SK-N-MC (cell line): ENCODE measurements at regions not wholly inside any gene's neighbourhood (a gene's known extent, or its start where the extent isn't known, plus 50 kb on each side); places are given as distances from the start of the nearest gene placed in this dataset.

ENCODE experiments used
- EZH2 ChIP-seq: fragments of 200-600 bp; sonication (generic); IDR thresholded peaks from one replicate; pipeline ENCODE4 v1.6.1; 2017; ENCODE audit warnings: antibody characterized with exemption
- FOXP2 ChIP-seq: optimal IDR thresholded peaks from 2 replicates; pipeline ENCODE3; 2011; ENCODE audit warnings: mild to moderate bottlenecking, moderate library complexity; ENCODE audit not compliant: insufficient read depth; ENCODE audit errors: extremely low read length, control extremely low read depth
- POLR2AphosphoS5 ChIP-seq: IDR thresholded peaks from 2 replicates; pipeline ENCODE4 v1.6.1; 2012; ENCODE audit warnings: mild to moderate bottlenecking, low read depth, low read length, borderline replicate concordance

DNA sequence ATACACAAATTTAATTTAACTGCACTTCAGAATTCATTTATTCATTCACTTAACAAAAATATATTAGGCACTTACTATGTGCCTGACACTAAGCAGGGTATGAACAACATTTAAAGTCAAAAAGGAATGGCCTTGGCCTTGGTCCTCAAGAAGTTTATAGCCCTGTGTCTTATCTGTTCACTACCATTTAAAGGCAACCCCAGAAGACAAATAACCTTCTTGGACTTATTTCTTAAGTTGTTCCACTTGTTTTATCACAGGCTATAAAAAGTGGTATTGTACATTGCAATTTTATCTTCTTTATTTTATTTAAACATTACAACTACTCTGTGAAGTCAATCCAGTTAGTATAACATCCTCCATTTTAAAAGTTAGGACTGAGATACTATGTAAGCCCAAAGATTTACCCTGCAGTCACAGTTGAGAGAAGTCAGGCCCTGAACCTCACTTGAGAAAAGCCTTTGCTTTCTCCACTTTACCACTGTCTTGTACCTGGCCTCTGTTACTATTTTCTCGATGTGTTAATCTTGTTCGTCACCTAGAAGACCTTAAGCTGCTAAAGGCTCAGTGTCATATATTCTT, 305.6 kb upstream of the DIPK2B start:
- no peak for TF ChIP-seq EZH2
- TF ChIP-seq POLR2AphosphoS5, result no peak
- TF ChIP-seq FOXP2, result no peak
